C4-2B (cell line): ENCODE measurements at regions not wholly inside any gene's neighbourhood (a gene's known extent, or its start where the extent isn't known, plus 50 kb on each side); places are given as distances from the start of the nearest gene placed in this dataset.

Experiments
- ZFX ChIP-seq: fragments of 450-650 bp; IDR thresholded peaks from 2 replicates; pipeline ENCODE4 v1.6.1; 2017
- TF ChIP-seq, protein P1 (sequence below): fragments of 450-650 bp; conservative IDR thresholded peaks from 2 replicates; pipeline ENCODE4 v1.5.1; 2017; ENCODE audit warnings: mild to moderate bottlenecking

GRCh38 chr7:12812111-12812510 is 124.7 kb downstream of the ARL4A start:
- TF ChIP-seq, protein P1, sequence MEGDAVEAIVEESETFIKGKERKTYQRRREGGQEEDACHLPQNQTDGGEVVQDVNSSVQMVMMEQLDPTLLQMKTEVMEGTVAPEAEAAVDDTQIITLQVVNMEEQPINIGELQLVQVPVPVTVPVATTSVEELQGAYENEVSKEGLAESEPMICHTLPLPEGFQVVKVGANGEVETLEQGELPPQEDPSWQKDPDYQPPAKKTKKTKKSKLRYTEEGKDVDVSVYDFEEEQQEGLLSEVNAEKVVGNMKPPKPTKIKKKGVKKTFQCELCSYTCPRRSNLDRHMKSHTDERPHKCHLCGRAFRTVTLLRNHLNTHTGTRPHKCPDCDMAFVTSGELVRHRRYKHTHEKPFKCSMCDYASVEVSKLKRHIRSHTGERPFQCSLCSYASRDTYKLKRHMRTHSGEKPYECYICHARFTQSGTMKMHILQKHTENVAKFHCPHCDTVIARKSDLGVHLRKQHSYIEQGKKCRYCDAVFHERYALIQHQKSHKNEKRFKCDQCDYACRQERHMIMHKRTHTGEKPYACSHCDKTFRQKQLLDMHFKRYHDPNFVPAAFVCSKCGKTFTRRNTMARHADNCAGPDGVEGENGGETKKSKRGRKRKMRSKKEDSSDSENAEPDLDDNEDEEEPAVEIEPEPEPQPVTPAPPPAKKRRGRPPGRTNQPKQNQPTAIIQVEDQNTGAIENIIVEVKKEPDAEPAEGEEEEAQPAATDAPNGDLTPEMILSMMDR: no peak
- TF ChIP-seq ZFX: no peak
